C1 segment of cervical spinal cord (tissue), 14 donors: ENCODE measurements at regions not wholly inside any gene's neighbourhood (a gene's known extent, or its start where the extent isn't known, plus 50 kb on each side); places are given as distances from the start of the nearest gene placed in this dataset.

ENCODE experiments used
- DNase-seq, 14 donors: peaks; one replicate each; lab custom pipeline; 2025; lab: John Stamatoyannopoulos, UW

DNA sequence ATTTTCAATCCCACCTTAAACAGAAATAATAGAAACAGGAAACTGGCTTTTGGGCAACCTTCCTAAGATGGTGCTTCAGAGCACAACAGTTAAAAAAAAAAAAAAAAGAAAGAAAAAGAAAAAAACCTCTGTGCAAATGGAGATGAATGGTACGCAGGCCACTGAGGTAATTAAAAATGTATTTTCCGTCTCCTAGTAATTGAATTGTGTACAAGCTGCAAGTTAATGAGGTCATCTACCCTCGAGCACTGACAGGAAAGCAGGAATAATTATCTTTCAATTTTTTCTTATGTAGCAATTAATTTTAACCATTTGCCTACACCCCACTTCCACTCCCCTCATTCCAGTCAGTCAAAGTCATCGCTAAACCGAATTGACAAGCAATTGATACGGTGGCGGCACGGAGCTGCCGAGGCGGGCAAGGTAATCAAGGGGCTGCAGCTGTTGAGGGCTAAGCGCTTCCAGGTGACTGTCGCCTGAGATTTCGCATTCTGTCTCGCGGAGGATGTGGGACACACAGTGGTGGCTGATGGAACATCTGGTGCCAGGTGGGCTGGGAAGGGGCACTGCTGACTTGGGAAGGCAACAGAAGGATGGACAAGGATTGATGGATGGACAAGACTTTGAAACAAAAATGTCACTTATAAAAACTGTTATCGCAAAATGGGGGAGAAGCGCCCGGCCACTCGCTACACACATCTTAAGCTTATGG, 109.4 kb downstream of the RCN1 start:
- no peak for DNase-seq

DNA sequence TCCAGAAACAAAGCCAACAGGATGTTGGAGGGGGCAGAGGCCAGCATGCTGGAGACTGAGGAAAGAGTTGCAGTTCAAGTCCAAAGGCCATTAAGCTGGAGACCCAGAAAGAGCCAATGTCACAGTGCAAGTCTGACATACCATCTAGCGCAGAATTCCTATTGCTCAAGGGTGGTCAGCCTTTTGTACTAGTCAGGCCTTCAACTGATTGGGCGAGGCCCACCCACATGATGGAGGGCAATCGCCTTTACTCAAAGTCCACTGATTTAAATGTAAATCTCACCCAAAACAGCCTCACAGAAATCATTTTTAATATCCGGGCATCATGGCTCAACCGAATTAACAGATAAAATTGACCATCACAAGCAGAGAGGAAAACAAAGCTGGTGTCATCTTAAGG, 113.9 kb downstream of the RCN1 start:
- DNase-seq, result no peak

DNA sequence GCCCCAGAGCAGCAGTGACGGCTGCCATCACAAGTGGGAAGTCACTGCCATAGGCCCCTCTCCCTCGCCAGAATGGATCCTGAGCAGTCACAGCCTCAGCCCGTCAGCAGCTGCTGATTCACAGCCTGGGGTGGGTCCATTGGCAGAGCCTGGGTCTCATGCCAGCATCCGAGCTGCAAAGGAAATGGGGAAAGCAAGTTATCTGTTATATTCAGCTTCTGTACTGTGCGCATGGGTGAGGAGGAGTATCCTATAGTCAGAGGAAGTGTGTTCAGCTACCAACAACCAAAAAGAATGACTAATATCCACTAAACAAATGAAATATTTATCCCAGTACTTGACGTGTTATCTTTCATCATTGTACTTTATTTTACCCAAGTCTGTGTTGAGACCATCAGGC, 119.7 kb downstream of the RCN1 start:
- DNase-seq, result no peak

DNA sequence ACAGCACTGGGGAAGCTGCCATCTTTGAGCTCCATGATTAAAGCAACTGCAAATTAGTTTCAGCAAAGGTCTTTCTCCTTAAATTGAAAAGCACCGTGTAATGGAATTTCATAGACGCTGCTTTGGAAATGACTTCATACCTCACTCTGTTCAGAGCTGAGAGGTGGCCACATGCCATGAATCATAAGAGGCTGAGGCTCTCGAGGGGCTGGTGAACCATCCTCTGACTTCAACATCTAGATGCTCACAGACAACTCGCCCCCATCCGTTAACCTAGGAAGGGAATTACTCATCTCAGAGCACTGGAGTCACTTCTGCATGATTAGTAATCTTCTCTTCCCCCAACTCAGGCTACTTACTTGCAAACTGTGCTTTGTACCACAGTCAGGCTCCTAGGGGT, 122.3 kb downstream of the RCN1 start:
- no peak for DNase-seq

DNA sequence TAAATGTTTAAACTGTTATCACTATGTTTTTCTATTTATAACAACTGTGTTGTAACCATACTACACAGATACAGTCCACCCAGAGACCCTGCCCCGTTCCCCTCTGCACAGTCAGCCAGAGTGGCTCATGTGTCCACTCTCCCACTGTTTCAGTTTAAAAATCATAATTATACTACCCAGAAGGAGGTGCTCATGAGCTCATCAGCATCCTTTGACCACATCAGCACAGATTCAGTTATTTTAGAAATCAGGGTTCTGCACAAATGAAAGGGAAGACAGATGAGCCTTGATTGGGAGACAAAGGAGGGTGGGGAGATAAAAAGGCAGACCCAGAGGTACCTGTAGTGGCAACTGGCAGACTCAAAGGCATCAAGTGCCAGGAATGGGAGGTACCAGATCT, 124.3 kb downstream of the RCN1 start:
- DNase-seq, result no peak

DNA sequence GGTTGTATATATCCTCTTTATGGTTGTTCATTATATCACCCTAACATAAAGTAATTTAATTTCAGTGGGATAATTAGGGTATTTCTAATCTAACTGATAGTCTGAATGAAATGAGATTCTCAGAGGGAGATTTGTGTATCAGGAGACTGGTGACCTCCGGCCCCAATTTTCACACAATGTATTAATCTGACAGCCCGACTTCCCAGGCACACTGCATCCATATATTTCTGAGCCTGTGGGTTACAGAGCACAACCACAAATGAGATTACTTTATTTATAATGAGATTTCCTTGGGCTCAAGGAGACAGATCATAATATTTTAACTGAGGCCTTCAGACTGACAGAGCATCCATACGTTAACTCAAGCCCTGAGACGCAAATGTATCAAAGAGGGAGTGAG, 125.9 kb downstream of the RCN1 start:
- no peak for DNase-seq

DNA sequence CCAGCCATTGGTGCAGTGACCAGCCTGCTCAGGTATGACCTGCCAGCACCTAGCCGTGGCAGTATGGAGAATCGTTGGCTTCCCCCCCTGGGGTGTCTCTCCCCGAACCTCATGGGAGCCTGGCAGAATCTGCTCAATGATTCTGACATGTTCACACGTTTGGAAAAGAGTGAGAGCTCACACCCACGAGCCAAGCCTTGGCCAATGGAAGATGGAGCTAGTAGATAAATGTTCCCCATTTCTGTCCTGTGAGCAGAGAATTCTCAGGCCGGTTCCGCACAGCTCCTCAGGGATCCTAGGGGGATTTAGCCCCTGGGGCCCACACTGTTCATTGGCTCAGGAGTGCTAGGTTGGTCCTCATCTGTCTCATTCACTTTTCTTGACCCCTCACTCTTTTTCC, 128.4 kb downstream of the RCN1 start:
- no peak for DNase-seq

DNA sequence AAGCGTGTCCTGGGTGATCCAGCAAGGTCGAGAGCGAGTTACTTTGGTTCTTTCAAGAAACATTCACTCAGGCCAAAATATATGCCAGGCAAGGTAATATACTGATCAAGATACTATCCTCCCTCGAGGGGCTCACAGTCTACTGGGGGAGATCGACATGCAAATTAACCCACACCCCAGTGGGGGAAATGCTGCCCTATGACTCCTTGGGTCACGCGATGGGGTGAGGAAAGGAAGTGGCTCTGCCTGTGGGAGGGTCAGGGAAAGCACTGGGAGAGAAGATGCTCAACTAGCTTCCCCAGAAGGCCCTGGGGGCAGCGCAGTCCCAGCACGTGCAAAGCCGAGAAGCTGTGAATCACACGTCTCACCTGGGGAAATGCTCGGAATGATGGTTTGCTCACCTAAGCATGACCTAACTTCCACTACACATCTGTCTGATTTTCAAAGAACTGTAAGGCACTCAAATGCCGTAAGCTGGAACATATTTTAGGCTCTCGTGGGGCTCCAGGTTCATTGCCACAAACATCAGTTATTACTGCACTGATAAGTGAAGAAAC, 130.7 kb downstream of the RCN1 start:
- DNase-seq, result no peak

DNA sequence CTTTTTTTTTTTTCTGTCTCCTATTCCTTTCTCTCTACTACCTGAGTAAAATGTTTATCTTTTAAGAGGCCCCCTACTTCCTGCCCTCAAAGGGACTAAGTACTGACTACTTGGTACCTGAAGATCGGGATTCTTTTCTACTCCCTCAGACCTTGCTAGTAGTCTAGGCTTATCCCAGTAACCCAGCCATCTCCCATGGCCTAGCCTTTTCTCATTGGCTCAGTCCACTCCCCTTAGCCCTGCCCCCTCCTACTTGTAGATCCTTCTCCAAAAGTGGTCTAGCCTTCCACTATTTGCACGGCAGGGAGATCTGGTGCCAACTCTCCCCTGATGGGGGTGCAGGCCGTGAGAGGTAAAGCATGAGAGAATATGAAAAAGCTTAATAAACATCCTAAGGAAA, 133.7 kb downstream of the RCN1 start:
- DNase-seq, result no peak

DNA sequence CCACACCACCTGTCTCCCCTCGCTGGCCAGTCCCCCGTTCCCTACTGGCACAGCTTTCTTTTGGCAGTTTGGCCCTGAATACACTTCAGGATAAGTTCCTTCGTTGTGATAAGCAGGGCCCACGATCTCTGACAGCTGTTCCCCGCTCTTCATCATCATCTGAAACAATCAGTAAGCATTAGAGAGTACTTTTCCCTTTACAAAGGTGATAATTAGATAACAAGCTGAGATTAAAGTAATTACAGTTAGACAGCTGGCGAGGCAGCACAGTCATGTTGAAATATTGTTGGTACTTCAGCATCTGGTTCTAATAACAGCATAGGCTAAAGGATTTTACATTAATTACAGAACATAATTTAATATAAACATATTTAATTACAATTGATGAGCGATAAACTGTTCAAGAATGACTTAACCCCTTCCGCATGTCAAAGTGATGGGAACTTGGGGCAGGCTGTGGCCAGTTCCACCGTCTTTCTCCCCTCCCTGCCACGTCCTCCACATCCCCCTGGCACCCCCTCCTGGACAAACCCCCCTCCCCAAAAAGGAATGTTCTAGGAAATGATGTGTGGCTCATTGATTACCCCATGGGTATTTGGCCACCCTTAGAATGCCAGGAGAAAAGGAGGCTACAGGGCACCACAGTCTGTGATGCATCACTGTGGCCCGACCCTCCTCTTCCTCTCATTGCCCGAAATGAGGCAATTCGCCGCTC, 134.9 kb downstream of the RCN1 start:
- no peak for DNase-seq

DNA sequence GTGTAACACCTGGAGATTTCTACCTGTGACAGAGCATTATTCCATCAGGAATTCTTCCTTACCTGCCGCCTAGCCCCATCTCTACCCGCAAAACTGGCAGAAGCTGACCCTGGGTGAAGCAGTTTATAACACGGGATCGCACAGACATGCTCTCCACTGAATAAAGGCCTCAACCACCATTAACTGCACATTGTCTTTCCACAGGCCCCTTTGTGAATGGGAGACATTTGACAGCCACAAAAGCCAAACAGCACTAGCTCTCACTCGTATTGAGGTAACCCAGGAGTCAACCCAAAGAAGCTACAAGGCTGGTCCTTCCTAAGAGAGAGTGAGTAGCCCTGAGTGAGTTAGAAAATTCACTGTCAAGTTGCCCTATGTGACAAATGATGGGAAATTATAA, 135.6 kb downstream of the RCN1 start:
- no peak for DNase-seq

DNA sequence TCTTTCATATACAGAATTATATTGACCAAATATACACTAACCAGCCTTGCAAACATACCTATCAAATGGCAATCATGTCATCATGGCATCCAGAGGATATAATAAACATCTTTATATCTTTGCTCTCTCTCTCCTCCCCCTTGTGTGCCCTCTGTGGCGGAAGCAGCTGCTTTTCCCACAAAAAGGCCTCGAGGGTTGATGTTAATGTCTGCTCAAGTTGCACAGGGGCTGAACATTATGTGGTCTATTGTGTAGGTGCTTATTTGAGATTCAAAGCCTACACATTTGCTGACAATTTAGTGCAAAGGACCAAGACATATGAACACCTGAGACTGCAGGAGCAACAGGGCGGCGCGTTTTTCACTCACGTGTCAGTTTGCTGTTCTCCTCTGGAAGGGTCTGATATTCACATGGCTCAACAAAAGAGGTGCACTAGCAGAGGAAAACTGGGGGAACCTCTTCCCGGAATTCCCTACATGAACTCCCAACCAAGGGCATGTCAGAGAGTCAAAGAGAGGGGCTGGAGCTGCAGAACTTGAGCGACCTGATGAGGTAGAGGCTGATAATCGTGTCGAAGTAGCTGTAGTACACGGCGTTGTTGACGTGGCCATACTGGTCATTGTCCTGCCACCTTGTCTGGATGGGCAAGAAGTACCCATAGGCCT, 138.8 kb downstream of the RCN1 start:
- no peak for DNase-seq

DNA sequence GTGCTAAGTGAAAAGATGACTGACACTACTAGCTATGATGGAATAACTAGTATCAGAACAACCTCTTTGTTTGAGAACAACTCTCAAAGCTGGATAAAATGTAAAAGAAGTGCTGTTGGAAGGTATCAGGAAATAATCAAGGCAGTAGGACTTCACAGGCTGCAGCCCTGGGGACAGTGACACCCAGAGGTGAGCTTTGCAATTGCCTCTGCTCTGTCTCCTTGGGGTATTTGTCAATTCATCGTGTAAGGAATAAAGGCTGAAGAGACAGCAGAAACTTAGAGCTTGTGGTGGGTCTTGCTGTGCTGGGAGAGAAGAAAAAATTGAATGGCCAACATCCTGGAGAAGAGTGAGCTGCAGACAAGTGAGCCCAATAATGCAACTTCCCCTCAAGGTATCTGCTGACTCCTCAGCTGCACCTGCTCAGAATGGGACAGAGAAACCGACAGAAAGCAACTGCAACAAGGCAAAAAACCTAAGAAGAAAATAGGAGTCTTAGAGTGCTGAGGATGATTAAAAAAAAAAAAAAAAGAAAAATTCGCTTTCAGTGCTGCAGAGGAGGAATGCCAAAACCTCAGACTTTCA, 141.1 kb downstream of the RCN1 start:
- DNase-seq, result no peak

DNA sequence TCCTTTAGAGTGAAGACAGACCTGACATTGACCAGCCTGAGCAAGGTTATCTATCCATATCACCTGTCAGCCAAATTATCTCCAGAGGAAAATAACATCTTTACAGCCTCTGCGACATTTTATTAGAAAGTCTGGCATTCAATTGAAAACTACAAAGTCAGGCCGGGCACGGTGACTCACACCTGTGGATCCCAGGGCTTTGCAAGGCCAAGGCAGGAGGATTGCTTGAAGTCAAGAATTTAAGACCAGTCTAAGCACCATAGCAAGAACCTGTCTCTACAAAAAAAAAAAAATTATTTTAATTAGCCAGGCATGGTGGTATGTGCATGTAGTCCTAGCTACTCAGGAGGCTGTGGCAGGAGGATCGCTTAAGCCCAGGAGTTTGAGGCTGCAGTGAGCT, 141.6 kb downstream of the RCN1 start:
- no peak for DNase-seq

DNA sequence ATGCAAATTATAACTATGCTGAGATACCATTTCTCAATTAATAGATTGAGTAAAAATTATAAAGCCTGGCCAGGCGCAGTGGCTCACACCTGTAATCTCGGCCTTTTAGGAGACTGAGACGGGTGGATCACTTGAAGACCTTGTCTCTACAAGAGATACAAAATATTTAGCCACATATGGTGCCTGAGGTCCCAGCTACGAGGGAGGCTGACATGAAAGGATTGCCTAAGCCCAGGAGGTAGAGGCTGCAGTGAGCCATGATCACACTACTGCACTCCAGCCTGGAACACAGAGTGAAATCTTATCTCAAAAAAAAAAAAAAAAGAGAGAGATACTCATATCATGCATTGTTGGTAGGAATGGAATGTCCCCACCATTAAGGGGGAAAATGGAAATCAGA, 142.4 kb downstream of the RCN1 start:
- no peak for DNase-seq

DNA sequence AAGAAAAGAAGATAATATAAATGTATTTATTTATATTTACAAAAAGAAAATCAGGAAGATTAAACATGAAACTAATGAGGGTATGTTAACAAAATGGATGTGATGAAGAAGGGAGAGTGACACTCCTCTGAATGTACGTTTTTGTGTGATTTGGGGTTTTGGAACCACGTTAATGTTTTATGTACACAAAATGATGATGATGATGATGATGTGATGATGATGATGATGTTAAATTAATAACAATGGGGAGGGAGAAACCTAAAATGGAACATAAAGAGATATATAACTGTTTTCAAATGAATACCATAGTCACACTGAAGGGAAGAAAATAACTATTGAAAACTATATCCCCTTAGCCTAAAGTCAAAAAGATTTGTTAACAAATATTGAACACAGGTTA, 143.1 kb downstream of the RCN1 start:
- DNase-seq, result no peak

DNA sequence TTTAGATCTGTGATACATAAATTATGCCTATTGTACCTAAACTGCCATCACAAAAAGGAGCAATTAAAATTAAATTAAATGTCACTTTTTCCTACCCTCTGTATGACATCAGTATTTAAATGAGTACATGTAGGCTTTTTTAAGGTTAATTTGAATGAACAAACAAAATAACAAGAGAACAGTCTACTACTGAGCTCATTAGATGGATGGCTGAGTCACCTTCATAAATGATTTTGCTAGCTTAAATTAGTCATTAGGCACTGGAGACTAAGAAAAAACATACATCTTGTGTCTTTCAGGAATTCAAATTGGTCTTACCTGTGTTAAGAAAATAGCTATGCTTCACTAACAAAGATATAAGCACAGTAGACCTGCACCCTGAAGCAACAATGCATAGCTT, 153.6 kb downstream of the RCN1 start:
- no peak for DNase-seq

DNA sequence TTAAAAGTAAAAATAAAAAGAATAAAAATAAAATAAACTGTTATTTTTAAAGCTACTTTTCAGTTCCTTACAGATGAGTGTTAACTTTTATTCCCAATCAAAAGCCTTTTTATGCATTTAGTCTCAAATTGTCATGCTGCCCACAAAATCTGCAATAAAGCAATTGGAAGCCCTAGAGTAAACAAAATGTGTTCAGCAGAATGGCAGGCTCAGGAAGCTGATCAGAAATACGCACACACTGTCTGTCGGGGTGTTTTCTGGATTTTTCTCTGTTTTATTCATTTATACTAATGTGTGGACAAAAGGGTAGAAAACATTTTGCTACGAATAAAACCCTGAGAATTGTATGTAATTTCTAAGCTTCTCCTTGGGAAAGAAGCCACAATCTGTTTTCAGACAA, 162.8 kb downstream of the RCN1 start:
- no peak for DNase-seq

DNA sequence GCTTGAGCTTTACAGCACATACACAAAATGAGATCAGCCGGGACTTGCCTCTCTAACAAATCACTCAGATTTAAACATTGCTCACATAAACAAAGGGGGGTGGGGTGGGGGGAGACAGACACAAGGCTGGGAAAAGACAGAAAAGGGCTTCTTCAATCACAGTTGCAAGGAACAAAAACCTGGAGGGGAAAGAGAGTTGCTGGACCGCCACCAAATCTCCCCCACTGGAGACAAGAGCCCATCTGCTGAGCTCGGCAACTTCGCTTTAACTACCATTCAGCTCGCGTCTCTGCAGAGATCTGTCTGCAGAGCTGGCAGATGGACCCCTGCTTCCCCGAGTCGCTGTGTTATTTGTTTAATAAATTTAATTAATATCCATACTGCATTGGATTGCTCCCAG, 165.0 kb downstream of the RCN1 start:
- peak in 2 of 14 donors; percentile 0 to 56 for DNase-seq

DNA sequence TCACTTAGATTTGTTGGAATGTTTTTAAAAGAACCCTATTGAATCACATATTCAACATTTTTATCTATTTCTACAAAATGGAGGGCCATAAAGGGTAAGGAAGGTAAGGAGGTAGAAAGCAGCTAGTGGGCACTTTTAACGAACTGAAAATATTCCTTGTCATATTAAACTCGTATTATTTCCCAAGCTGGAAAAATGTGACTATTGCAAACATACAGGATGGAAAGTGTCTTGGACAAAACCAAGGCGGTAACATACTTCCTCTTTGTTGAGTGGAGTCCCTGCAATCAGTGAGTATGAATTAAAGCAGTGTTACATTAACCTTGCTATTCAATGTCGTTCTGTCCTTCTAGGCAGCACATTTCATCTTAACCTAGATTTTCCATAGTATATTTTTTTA, 165.6 kb downstream of the RCN1 start:
- DNase-seq, result no peak

DNA sequence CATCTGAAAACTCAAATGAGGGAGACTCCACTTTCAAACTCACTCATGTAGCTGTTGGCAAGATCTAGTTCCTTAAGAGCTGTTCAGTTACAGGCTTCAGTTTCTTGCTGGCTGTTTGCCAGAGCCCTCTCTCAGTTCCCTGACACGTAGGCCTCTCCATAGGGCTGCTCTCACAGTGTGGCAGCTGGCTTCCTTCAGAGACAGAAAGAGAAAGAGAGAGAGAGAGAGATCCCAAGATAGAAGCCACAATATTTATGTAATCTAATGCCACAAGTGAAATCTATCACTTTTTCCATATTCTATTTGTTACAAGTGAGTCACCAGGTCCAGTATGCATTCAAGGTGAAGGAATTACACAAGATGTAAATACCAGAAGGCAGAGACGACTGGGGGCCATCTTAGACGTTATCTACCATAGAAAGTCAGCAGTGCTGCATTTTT, 168.8 kb downstream of the RCN1 start:
- DNase-seq, result peak in 1 of 14 donors; percentile 1

DNA sequence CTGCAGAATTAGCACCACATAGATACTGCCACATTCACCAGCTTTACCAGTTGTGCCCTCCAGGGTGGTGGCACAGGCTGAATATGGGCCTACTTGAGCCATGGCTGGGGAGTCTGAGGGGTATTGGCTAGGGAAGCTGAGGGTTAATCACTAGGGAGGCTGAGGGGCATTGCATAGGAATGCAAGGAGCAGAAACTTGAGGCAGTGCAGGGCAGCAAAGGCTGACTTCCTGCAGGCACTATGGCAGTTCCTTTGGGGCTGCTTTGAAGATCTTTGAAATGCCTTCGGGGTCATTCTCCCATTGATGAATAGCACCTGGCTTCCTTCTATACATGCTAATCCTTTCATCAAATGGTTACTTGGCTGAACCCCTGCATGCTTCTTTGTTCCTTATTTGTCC, 171.5 kb downstream of the RCN1 start:
- DNase-seq, result no peak
